ENCODE measurements at regions not wholly inside any gene's neighbourhood (a gene's known extent, or its start where the extent isn't known, plus 50 kb on each side); places are given as distances from the start of the nearest gene placed in this dataset.

GRCh38 chrX:120793098-120793497 is 82.6 kb downstream of the CT47B1 start (continued):
- TF ChIP-seq CTCF (IDR thresholded peaks at IDR 0.05), result no peak

- H3K9me2 ChIP-seq, result no peaks in the 10 kb centered on the region
- no peaks in the 10 kb centered on the region for H3K36me3 ChIP-seq (replicated peaks in 1 of 2; ENCODE audit: control insufficient read depth in 1 of 2, insufficient read depth in 2 of 2, low read length in 1 of 2)
- H3K27ac ChIP-seq (ENCODE audit: low read depth in 2 of 2, low read length in 1 of 2), result peak overlapping the region in 1 of 2 experiments; percentile 13; a peak in 1 of 4 replicates
- DNase-seq, result no peak
- no peaks in the 10 kb centered on the region for H3K4me1 ChIP-seq (ENCODE audit: control insufficient read depth in 1 of 2, insufficient read depth in 2 of 2, low read depth in 1 of 2, low read length in 1 of 2)
- 4% methylated on average over 2 of the region's 2 CpGs for WGBS (ENCODE audit: low lambda C conversion rate)
- H3K4me3 ChIP-seq (ENCODE audit: low read depth in 2 of 2, low read length in 1 of 2), result no peak overlapping the region
- H3K4me2 ChIP-seq, result peak overlapping the region; percentile 18; the same call in 1 of the 2 replicates
- peak overlapping the region; percentile 72 for H2AFZ ChIP-seq (ENCODE audit: low read depth)
- H3K27me3 ChIP-seq (ENCODE audit: insufficient read depth), result no peaks in the 10 kb centered on the region
- TF ChIP-seq IRF3 (IDR thresholded peaks at IDR 0.05; ENCODE audit: low read depth, low read length) (no peak), CTCF (IDR thresholded peaks at IDR 0.05) (peak; percentile 15), JUND (IDR thresholded peaks at IDR 0.05) (peak; percentile 51), FOSL2 (IDR thresholded peaks at IDR 0.05; ENCODE audit: borderline replicate concordance, low read depth) (peak; percentile 68; the same call in 1 of the 2 replicates), ELF1 (IDR thresholded peaks at IDR 0.05) (no peak), TCF12 (IDR thresholded peaks at IDR 0.05) (peak; percentile 52), RCOR1 (IDR thresholded peaks at IDR 0.05; ENCODE audit: low read length) (no peak), EP300 (IDR thresholded peaks at IDR 0.05; ENCODE audit: borderline replicate concordance in 1 of 2, low read depth in 1 of 2, low read length in 1 of 2) (no peak), NFIC (IDR thresholded peaks at IDR 0.05; ENCODE audit: borderline replicate concordance) (peak; percentile 81), MAX (IDR thresholded peaks at IDR 0.05; ENCODE audit: low read depth) (no peak), FOXJ3 (CRISPR knock-in tag; IDR thresholded peaks at IDR 0.05) (no peak), GABPA (IDR thresholded peaks at IDR 0.05; ENCODE audit: low read depth) (no peak)
- no peaks in the 10 kb centered on the region for H3K79me2 ChIP-seq (ENCODE audit: insufficient read depth)
- no peaks in the 10 kb centered on the region for H3F3A ChIP-seq (replicated peaks; ENCODE audit: insufficient read depth)
- ChIA-PET POLR2A (no interaction called here), CTCF (interaction anchor here (1.1 to 3.4 kb wide), 7 partner anchors 11 to 693 kb away, joined by 3 to 28 read pairs (median 4); no protein-coding TSS in a partner anchor)
- no peaks in the 10 kb centered on the region for H3K9me3 ChIP-seq
- no peak overlapping the region for H3K9ac ChIP-seq
- no peaks in the 10 kb centered on the region for H4K20me1 ChIP-seq (ENCODE audit: insufficient read depth)
Observed at GRCh38 chrX:120791013-120791643, 84.5 kb downstream of the CT47B1 start.
